Progenitor cell of endocrine pancreas (in vitro differentiated cells): ENCODE measurements at regions not wholly inside any gene's neighbourhood (a gene's known extent, or its start where the extent isn't known, plus 50 kb on each side); places are given as distances from the start of the nearest gene placed in this dataset.

Experiments
- DNase-seq: peaks from one replicate; pipeline ENCODE4 v3.0.0; 2021; ENCODE audit warnings: low spot score; ENCODE audit not compliant: unreplicated experiment
- H3K27ac Mint-ChIP-seq: 2 replicates; pipeline ENCODE4 v1.8.0; 2021; ENCODE audit warnings: mild to moderate bottlenecking, moderate library complexity, mixed read lengths
- H3K27me3 Mint-ChIP-seq: 2 replicates; pipeline ENCODE4 v1.8.0; 2021; ENCODE audit warnings: mixed read lengths
- H3K36me3 Mint-ChIP-seq: 2 replicates; pipeline ENCODE4 v1.8.0; 2022; ENCODE audit warnings: mixed read lengths; ENCODE audit not compliant: insufficient read depth
- H3K4me1 Mint-ChIP-seq: 2 replicates; pipeline ENCODE4 v1.8.0; 2021; ENCODE audit warnings: low read depth, mixed read lengths
- H3K4me3 Mint-ChIP-seq: 2 replicates; pipeline ENCODE4 v1.8.0; 2021; ENCODE audit warnings: low read depth, mild to moderate bottlenecking, moderate library complexity, mixed read lengths
- H3K9me3 Mint-ChIP-seq: 2 replicates; pipeline ENCODE4 v1.8.0; 2021; ENCODE audit warnings: low read depth, mixed read lengths
- TF ChIP-seq, protein P1 (sequence below): fragments of 200-600 bp; sonication (generic); IDR thresholded peaks from one replicate; pipeline ENCODE4 v1.5.0; 2021; ENCODE audit warnings: antibody characterized with exemption, mild to moderate bottlenecking; ENCODE audit not compliant: unreplicated experiment

GRCh38 chr13:20303636-20304035, 71.5 kb upstream of the GJB6 start:
- DNase-seq, result no peak
- H3K27ac Mint-ChIP-seq, result no peak overlapping the region
- peaks cover 11% of the 10 kb centered on the region for H3K9me3 Mint-ChIP-seq
- no peaks in the 10 kb centered on the region for H3K36me3 Mint-ChIP-seq
- H3K4me3 Mint-ChIP-seq, result no peak overlapping the region
- TF ChIP-seq, protein P1, sequence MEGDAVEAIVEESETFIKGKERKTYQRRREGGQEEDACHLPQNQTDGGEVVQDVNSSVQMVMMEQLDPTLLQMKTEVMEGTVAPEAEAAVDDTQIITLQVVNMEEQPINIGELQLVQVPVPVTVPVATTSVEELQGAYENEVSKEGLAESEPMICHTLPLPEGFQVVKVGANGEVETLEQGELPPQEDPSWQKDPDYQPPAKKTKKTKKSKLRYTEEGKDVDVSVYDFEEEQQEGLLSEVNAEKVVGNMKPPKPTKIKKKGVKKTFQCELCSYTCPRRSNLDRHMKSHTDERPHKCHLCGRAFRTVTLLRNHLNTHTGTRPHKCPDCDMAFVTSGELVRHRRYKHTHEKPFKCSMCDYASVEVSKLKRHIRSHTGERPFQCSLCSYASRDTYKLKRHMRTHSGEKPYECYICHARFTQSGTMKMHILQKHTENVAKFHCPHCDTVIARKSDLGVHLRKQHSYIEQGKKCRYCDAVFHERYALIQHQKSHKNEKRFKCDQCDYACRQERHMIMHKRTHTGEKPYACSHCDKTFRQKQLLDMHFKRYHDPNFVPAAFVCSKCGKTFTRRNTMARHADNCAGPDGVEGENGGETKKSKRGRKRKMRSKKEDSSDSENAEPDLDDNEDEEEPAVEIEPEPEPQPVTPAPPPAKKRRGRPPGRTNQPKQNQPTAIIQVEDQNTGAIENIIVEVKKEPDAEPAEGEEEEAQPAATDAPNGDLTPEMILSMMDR, result no peak
- H3K27me3 Mint-ChIP-seq, result peaks cover 25% of the 10 kb centered on the region
- no peaks in the 10 kb centered on the region for H3K4me1 Mint-ChIP-seq

DNA sequence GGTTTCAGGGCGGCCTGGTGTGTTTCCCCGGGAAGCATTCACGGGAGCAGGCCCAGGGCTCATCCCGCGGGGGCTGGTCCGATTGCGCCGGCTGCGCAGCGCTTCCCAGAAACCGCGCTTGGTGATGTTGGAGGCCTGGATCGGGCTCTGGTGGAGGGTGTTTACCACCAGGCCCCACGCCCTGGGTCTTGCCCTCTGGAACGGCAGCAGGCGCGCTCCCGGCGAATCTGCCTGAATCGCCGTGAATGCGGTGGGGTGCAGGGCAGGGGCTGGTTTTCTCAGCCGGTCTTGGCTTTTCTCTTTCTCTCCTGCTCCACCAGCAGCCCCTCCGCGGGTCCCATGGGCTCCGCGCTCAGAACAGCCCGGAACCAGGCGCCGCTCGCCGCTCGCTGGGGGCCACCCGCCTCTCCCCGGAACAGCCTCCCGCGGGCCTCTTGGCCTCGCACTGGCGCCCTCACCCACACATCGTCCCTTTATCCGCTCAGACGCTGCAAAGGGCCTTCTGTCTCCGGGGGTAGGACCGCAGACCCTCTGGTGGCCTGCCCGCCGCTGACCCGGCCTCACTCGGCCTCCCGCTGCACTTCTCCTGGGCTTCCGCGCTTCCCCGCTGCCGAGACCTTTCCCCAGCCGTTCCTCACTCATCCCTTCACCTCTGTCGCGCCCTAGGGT, 69.4 kb upstream of the GJB6 start:
- TF ChIP-seq, protein P1, result no peak
- peak overlapping the region; percentile 58 for H3K4me3 Mint-ChIP-seq
- no peaks in the 10 kb centered on the region for H3K9me3 Mint-ChIP-seq
- peaks cover 33% of the 10 kb centered on the region for H3K27me3 Mint-ChIP-seq
- DNase-seq, result no peak
- no peaks in the 10 kb centered on the region for H3K36me3 Mint-ChIP-seq
- H3K27ac Mint-ChIP-seq, result no peak overlapping the region
- H3K4me1 Mint-ChIP-seq, result no peaks in the 10 kb centered on the region

- H3K9me3 Mint-ChIP-seq, result no peaks in the 10 kb centered on the region
- no peak overlapping the region for H3K27ac Mint-ChIP-seq
- no peak overlapping the region for H3K4me3 Mint-ChIP-seq
- TF ChIP-seq, protein P1, result no peak
- H3K27me3 Mint-ChIP-seq, result peaks cover 33% of the 10 kb centered on the region
- no peaks in the 10 kb centered on the region for H3K36me3 Mint-ChIP-seq
- no peak for DNase-seq
- no peaks in the 10 kb centered on the region for H3K4me1 Mint-ChIP-seq
Measured at GRCh38 chr13:20301015-20301402, 68.9 kb upstream of the GJB6 start.

DNA sequence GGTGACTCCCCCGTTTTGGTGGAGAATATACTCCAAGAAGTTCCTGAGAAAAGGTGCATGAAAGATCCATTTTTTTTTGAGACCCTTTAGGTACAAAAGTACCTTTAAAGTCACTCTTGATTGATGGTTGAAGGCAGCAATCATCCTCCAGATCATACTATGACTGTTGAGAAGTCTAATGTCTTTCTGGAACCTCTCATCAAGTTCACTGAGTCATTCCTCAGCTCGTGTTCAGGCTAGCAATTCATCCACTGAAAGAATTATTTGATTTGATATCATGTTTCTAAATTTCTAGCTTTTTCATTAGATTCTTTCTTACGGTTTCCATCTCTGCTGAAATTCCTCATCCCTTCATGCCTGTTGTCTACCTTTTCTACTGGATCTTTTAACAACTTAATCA, 65.1 kb upstream of the GJB6 start:
- Mint-ChIP-seq H3K27ac (no peak overlapping the region), H3K36me3 (no peaks in the 10 kb centered on the region)

DNA sequence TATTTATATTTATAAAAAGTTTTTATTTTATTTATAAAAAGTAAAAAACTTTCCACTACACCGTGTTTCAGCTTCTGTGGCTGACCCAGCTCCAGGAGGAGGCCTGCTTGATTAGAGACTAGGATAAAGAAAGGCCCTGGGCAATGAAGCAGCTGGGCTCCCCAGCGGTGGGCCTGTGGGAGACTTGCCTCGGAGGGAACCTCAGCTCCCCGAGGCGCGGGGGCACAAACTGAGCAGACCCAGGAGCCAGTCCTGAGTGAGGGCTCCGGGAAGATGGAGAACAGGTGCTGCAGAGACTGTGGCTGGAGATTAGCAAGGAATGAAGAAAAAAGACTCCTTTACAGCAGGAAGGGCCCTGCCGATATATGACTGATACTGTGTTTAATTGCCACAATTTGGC, 63.8 kb upstream of the GJB6 start:
- H3K27ac Mint-ChIP-seq, result no peak overlapping the region
- TF ChIP-seq, protein P1, result no peak
- peaks cover 23% of the 10 kb centered on the region for H3K27me3 Mint-ChIP-seq
- no peak overlapping the region for H3K4me3 Mint-ChIP-seq
- no peak for DNase-seq
- no peaks in the 10 kb centered on the region for H3K9me3 Mint-ChIP-seq
- no peaks in the 10 kb centered on the region for H3K36me3 Mint-ChIP-seq
- H3K4me1 Mint-ChIP-seq, result no peaks in the 10 kb centered on the region

More for the DNA sequence above, 65.1 kb upstream of the GJB6 start:
- Mint-ChIP-seq H3K9me3 (no peaks in the 10 kb centered on the region), H3K4me1 (no peaks in the 10 kb centered on the region), H3K4me3 (no peak overlapping the region), H3K27me3 (peaks cover 30% of the 10 kb centered on the region)
- TF ChIP-seq, protein P1, result no peak
- DNase-seq, result no peak
